Vagina (tissue), 2 donors: ENCODE measurements at regions not wholly inside any gene's neighbourhood (a gene's known extent, or its start where the extent isn't known, plus 50 kb on each side); places are given as distances from the start of the nearest gene placed in this dataset.

Source experiments
- DNase-seq, 2 donors: peaks; one replicate each; pipeline ENCODE4 v3.0.0-alpha.2; 2017; ENCODE audit errors: extremely low spot score in 2 of 2
- H3K27ac ChIP-seq: fragments of 200-600 bp; sonication (generic); one replicate; pipeline ENCODE4 v1.5.1; 2019
- H3K27me3 ChIP-seq: fragments of 200-600 bp; sonication (generic); one replicate; pipeline ENCODE4 v1.5.1; 2019
- H3K36me3 ChIP-seq, 2 donors: fragments of 200-600 bp; sonication (generic); one replicate each; pipeline ENCODE4 v1.5.1; 2017 to 2019
- H3K4me1 ChIP-seq: fragments of 200-600 bp; sonication (generic); one replicate; pipeline ENCODE4 v1.5.1; 2019
- H3K4me3 ChIP-seq, 2 donors: fragments of 200-600 bp; sonication (generic); 1 replicate in 1 of 2; 2 replicates in 1 of 2; pipeline ENCODE4 v1.5.1; 2016 to 2019
- H3K9me3 ChIP-seq: fragments of 200-600 bp; sonication (generic); one replicate; pipeline ENCODE4 v1.5.1; 2019
- CTCF ChIP-seq, 3 experiments: fragments of 450-650 bp in 2 of 3; fragments of 200-600 bp in 1 of 3; sonication (generic) in 1 of 3; IDR thresholded peaks; one replicate each; pipeline ENCODE4 v1.5.1; 2017 to 2019; ENCODE audit warnings: antibody characterized with exemption in 3 of 3, mild to moderate bottlenecking in 2 of 3, moderate library complexity in 2 of 3
- POLR2A ChIP-seq, 2 donors: fragments of 450-650 bp; IDR thresholded peaks; one replicate each; pipeline ENCODE4 v1.6.1; 2017; ENCODE audit warnings: antibody characterized with exemption in 2 of 2, mild to moderate bottlenecking in 2 of 2, moderate library complexity in 2 of 2
- POLR2AphosphoS5 ChIP-seq, 2 donors: sonication (generic); formaldehyde crosslinking; IDR thresholded peaks; one replicate each; pipeline ENCODE4 v1.9.0; 2017; ENCODE audit warnings: antibody characterized with exemption in 2 of 2, mild to moderate bottlenecking in 2 of 2, low read depth in 1 of 2; ENCODE audit not compliant: insufficient read depth in 1 of 2
- intact Hi-C: fragments of 100-400 bp; cut with DNase I; formaldehyde crosslinking; loops from one replicate; pipeline ENCODE4 v1.15.1; 2023

- H3K4me3 ChIP-seq = no peak overlapping the region
- TF ChIP-seq POLR2AphosphoS5 (IDR thresholded peaks at IDR 0.05; ENCODE audit: insufficient read depth in 1 of 2, low read depth in 1 of 2) (no peak), POLR2A (IDR thresholded peaks at IDR 0.05) (no peak), CTCF (IDR thresholded peaks at IDR 0.05) (no peak)
- DNase-seq = no peak
- H3K4me1 ChIP-seq = no peaks in the 10 kb centered on the region
- H3K27ac ChIP-seq = no peak overlapping the region
- H3K27me3 ChIP-seq = no peaks in the 10 kb centered on the region
- H3K9me3 ChIP-seq = no peaks in the 10 kb centered on the region
- intact Hi-C loops = no loop called here
- H3K36me3 ChIP-seq = no peaks in the 10 kb centered on the region
Observed at GRCh38 chr4:38344929-38345328, 319.1 kb upstream of the KLF3 start.

- TF ChIP-seq POLR2A (IDR thresholded peaks at IDR 0.05) (no peak), POLR2AphosphoS5 (IDR thresholded peaks at IDR 0.05; ENCODE audit: insufficient read depth in 1 of 2, low read depth in 1 of 2) (no peak)
- no peaks in the 10 kb centered on the region for H3K4me1 ChIP-seq
- no peak overlapping the region for H3K27ac ChIP-seq
- H3K9me3 ChIP-seq = no peaks in the 10 kb centered on the region
- no peak for DNase-seq
- H3K27me3 ChIP-seq = no peaks in the 10 kb centered on the region
- intact Hi-C loops = no loop called here
- no peaks in the 10 kb centered on the region for H3K36me3 ChIP-seq
- no peak overlapping the region for H3K4me3 ChIP-seq
Observed at GRCh38 chr4:38347251-38347650, 316.7 kb upstream of the KLF3 start.

- Histone ChIP-seq H3K27ac (no peak overlapping the region), H3K4me1 (no peaks in the 10 kb centered on the region), H3K9me3 (no peaks in the 10 kb centered on the region), H3K4me3 (no peak overlapping the region), H3K36me3 (no peaks in the 10 kb centered on the region), H3K27me3 (no peaks in the 10 kb centered on the region)
- no peak for DNase-seq
- intact Hi-C loops = no loop called here
- TF ChIP-seq CTCF (IDR thresholded peaks at IDR 0.05) = no peak
- TF ChIP-seq POLR2A (IDR thresholded peaks at IDR 0.05) = no peak
- no peak for TF ChIP-seq POLR2AphosphoS5 (IDR thresholded peaks at IDR 0.05; ENCODE audit: insufficient read depth in 1 of 2, low read depth in 1 of 2)
Observed at GRCh38 chr4:38354421-38354820, 309.6 kb upstream of the KLF3 start.

GRCh38 chr4:38354872-38355271 lies 309.1 kb upstream of the KLF3 start:
- DNase-seq = no peak
- Histone ChIP-seq H3K4me1 (peaks cover 2% of the 10 kb centered on the region), H3K36me3 (no peaks in the 10 kb centered on the region), H3K9me3 (no peaks in the 10 kb centered on the region), H3K27me3 (no peaks in the 10 kb centered on the region), H3K4me3 (no peak overlapping the region), H3K27ac (no peak overlapping the region)
- intact Hi-C loops = no loop called here
- TF ChIP-seq POLR2A (IDR thresholded peaks at IDR 0.05) = no peak
- no peak for TF ChIP-seq CTCF (IDR thresholded peaks at IDR 0.05)
- no peak for TF ChIP-seq POLR2AphosphoS5 (IDR thresholded peaks at IDR 0.05; ENCODE audit: insufficient read depth in 1 of 2, low read depth in 1 of 2)

GRCh38 chr4:38356686-38357085 lies 307.3 kb upstream of the KLF3 start:
- Histone ChIP-seq H3K4me1 (peaks cover 4% of the 10 kb centered on the region), H3K27ac (no peak overlapping the region), H3K9me3 (no peaks in the 10 kb centered on the region), H3K4me3 (no peak overlapping the region), H3K36me3 (no peaks in the 10 kb centered on the region), H3K27me3 (no peaks in the 10 kb centered on the region)
- TF ChIP-seq POLR2AphosphoS5 (IDR thresholded peaks at IDR 0.05; ENCODE audit: insufficient read depth in 1 of 2, low read depth in 1 of 2) = no peak
- TF ChIP-seq POLR2A (IDR thresholded peaks at IDR 0.05) = no peak
- TF ChIP-seq CTCF (IDR thresholded peaks at IDR 0.05) = no peak
- intact Hi-C loops = no loop called here
- DNase-seq = no peak

- Histone ChIP-seq H3K4me1 (peaks cover 4% of the 10 kb centered on the region), H3K27me3 (no peaks in the 10 kb centered on the region), H3K4me3 (no peak overlapping the region), H3K36me3 (no peaks in the 10 kb centered on the region), H3K27ac (no peak overlapping the region), H3K9me3 (no peaks in the 10 kb centered on the region)
- intact Hi-C loops = no loop called here
- no peak for TF ChIP-seq CTCF (IDR thresholded peaks at IDR 0.05)
- no peak for TF ChIP-seq POLR2AphosphoS5 (IDR thresholded peaks at IDR 0.05; ENCODE audit: insufficient read depth in 1 of 2, low read depth in 1 of 2)
- no peak for TF ChIP-seq POLR2A (IDR thresholded peaks at IDR 0.05)
- DNase-seq = no peak
Observed at GRCh38 chr4:38357546-38357945, 306.5 kb upstream of the KLF3 start.
